Cardiac fibroblast (primary cell): ENCODE measurements at regions not wholly inside any gene's neighbourhood (a gene's known extent, or its start where the extent isn't known, plus 50 kb on each side); places are given as distances from the start of the nearest gene placed in this dataset.

Experiments used
- DNase-seq, 2 donors: peaks; one replicate each; pipeline versions ENCODE4 v3.0.0 to v3.0.0-alpha.2; 2010; ENCODE audit warnings: low read depth in 2 of 2
- H3K4me3 ChIP-seq, 2 donors: replicated peaks in 1 of 2; 1 replicate in 1 of 2; 2 replicates in 1 of 2; pipeline ENCODE4 v1.5.1; 2011; ENCODE audit warnings: low read depth in 2 of 2, low read length in 2 of 2, mild to moderate bottlenecking in 2 of 2, moderate library complexity in 1 of 2
- CTCF ChIP-seq: IDR thresholded peaks from one replicate; pipeline ENCODE4 v1.5.1; 2011; ENCODE audit warnings: low read depth, mild to moderate bottlenecking, low read length, inconsistent platforms

GRCh38 chr9:13790055-13790454 lies 510.6 kb upstream of the MPDZ start:
- no peak for TF ChIP-seq CTCF
- no peak for DNase-seq
- H3K4me3 ChIP-seq = no peak overlapping the region

DNA sequence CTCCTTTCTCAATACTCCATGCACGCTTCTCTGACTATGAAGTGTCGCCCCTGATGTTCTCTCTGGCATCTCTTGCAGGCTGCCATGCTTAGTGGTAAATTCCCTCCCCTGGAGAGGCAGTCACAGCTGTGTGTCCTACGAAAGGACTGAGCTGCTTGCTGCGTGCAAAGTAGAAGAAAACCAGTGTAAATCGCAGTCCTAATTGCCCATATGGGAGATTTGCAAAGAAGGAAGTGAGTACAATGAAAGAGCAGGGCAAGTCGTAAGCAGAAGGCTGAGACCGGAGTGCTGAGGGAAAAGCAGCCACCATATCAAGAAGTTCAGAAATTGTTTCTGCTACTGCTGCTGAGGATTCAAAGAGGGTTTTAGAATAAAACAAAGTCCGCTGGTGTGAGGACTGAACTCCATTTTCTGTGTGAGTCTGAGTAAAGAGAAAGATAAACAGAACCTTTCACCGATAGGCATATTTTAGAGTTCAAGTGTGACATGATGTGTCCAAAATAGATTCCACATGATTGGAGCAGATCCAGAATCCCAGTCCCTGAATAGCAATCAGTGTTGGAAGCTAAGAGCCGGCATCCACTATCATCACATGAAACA lies 507.8 kb upstream of the MPDZ start:
- TF ChIP-seq CTCF = no peak
- DNase-seq = peak; percentile 38 to 66
- H3K4me3 ChIP-seq = no peak overlapping the region

GRCh38 chr9:13786711-13787110 lies 507.2 kb upstream of the MPDZ start:
- no peak for DNase-seq
- H3K4me3 ChIP-seq = no peak overlapping the region
- TF ChIP-seq CTCF = no peak

DNA sequence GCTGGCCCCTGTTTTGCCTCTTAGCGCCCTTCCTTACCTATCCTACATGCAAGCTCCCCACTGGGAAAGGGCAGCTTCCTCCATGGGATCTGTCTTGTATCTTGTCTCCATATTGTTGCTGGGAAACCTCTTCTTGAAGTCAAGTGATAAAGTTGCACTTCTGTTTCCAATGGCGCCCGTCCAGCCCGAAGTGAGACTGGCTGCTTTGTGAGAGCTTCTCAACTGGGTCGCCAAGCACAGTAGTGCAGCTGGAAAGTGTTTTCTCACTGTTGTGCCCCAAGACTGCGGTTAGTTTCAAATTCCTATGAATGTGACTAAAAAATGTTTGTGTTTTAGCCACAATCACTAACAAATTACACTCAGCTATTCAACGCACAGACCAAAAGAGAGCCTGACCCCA lies 506.6 kb upstream of the MPDZ start:
- H3K4me3 ChIP-seq = no peak overlapping the region
- DNase-seq = peak; percentile 35 to 72
- no peak for TF ChIP-seq CTCF

GRCh38 chr9:13779106-13779505 lies 499.6 kb upstream of the MPDZ start:
- TF ChIP-seq CTCF = no peak
- H3K4me3 ChIP-seq = no peak overlapping the region
- DNase-seq = no peak

DNA sequence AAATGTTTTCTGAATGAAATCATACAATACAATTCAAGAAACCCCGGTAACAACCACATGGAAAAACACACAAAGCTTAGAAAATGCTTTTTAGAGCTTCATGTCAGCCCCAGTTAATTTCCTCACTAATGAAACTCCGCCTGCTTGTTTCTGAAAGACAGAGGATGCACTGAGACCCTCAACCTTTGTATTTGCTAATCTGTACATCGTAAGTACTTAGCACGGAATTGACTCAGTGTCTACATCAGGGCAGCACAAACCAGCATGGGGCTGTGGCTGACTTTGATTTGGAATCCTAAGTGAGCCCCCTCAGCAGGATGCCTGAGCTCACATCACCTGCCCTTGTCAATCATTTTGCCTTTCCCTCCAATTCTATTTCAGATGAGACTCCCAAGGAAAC lies 499.1 kb upstream of the MPDZ start:
- H3K4me3 ChIP-seq = no peak overlapping the region
- peak; percentile 10 to 16 for DNase-seq
- no peak for TF ChIP-seq CTCF

GRCh38 chr9:13770956-13771355 lies 491.5 kb upstream of the MPDZ start:
- no peak for TF ChIP-seq CTCF
- H3K4me3 ChIP-seq = no peak overlapping the region
- no peak for DNase-seq
